NB4 (cell line): ENCODE measurements at regions not wholly inside any gene's neighbourhood (a gene's known extent, or its start where the extent isn't known, plus 50 kb on each side); places are given as distances from the start of the nearest gene placed in this dataset.

Source experiments
- CTCF ChIP-seq: IDR thresholded peaks from one replicate; pipeline ENCODE4 v1.5.1; 2012; ENCODE audit warnings: low read depth, low read length
- POLR2A ChIP-seq: IDR thresholded peaks from 2 replicates; pipeline ENCODE4 v1.6.1; 2011; ENCODE audit warnings: mild to moderate bottlenecking; ENCODE audit not compliant: insufficient read length; ENCODE audit errors: extremely low read depth

- no peak for TF ChIP-seq CTCF
- TF ChIP-seq POLR2A: no peak
These were observed 216.0 kb upstream of the NEGR1 start for GRCh38 chr1:72498371-72498770.
